NCI-H524 (cell line): ENCODE measurements at regions not wholly inside any gene's neighbourhood (a gene's known extent, or its start where the extent isn't known, plus 50 kb on each side); places are given as distances from the start of the nearest gene placed in this dataset.

Experiments
- DNase-seq, 2 experiments: peaks; one replicate each; lab custom pipeline; 2025; lab: John Stamatoyannopoulos, UW

DNA sequence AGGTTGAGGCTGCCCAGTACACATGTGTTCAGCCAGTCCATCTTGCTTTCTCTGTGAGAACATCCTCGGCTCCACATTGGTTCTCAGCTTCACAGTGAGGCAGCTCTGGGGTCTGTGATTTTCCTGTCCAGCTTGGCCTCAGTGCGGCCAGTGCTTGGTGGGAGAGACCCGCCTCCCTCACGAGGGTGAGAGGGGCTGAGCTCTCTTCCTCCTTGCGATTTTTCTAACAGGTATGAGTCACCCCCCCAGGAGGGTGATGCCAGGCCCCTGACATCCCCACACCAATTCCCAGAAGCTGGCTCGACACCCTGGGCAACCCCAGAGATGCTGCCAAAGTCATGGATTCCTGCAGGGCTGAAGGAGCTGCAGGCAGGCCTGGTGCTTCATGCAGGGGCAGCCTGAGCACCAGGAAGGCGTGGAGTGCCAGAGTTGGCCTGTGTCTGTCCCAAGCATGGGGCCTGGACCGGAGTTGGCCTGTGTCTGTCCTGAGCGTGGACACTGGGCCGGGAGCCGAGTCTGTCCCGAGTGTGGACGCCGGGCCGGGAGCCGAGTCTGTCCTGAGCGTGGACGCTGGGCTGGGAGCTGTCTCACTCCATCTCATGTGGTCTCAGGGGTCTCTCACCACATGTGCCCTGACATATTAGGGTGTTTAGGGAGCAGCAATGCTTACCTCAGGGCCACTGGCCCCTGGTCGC lies 408.6 kb upstream of the IRX4 start:
- DNase-seq, result no peak

DNA sequence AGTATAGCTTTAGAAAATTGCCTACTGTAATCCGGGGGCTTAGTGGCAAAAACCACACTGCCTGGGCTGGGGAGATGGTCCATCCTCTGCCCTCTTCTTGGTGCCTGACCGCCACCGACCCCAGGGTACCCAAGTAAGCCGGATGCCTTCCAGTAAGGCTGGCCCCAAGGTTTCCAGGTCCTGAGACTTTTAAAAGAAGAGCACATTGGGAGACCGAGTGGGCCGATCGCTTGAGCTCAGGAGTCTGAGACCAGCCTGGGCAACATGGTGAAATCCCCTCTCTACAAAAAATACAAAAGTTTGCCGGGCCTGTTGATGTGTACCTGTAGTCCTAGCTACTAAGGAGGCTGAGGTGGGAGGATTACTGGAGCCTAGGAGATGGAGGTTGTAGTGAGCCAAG lies 406.7 kb upstream of the IRX4 start:
- no peak for DNase-seq

DNA sequence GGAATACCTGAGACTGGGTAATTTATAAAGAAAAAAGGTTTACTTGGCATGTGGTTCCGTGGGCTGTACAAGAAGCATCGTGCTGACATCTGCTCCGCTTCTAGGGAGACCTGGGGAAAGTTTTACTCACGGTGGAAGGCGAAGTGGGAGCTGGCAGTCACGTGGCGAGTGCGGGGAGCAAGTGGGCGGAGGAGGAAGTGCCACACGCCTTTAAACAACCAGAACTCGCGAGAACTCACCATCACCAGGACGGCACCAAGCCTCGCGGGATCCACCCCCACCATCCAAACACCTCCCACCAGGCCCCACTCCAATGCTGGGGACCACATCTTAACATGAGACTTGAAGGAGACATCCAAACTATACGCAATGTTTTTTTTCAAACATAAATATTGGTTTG lies 406.2 kb upstream of the IRX4 start:
- no peak for DNase-seq

DNA sequence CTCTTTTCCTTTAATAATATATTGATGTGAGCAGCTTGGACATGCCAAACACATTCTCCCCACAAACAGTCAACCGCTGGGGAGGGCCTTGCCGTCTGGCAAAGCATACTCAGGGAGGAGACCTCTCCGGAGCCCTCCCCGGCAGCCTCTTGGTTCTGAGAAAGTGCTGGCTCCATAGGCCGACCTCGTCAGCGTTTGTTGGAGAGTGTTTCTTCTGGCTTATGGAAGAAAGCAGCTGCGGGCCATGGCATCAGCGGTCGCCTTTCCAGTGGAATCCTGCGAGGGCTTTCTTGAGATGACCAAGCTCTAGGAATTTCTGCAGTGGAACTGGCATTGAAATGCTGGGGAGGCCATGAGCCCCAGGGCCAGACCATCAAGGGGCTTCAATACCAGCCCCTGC lies 405.7 kb upstream of the IRX4 start:
- DNase-seq, result no peak

DNA sequence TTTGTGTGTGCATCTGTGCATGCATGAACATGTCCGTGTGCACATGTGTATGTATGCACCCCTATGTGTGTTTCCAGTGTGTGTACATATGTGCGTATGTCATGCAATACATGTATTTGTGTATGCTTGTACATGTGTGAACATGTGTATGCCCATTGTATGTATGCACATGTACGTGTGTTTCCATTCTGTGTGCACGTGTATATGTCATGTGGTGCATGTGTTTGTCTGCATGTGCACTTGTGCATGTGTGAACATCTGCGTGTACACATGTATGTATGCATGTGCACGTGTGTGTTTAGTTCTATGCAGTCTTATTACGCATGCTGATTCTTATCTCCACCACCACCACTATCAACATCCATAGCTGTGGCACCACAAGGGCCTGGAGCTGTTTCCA lies 403.5 kb upstream of the IRX4 start:
- no peak for DNase-seq

DNA sequence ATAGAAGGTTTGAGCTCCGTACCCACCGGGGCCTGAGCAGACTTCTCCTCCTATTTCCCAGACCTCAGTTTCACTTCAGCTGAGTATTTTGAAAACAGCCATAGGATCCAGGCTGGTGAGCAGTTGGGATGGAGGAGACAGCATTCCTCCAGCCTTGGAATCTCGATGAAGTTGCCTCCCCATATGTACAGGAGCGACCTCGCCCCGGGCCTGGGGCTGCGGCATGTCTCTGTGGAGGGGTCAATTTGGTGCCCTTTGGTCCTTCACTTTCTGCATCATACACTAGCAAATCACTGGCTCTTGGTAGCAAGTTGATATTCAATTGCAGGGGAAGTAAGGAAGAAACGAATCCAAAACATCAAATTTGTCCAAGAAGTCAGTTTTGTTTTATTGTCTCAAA lies 402.0 kb upstream of the IRX4 start:
- no peak for DNase-seq

DNA sequence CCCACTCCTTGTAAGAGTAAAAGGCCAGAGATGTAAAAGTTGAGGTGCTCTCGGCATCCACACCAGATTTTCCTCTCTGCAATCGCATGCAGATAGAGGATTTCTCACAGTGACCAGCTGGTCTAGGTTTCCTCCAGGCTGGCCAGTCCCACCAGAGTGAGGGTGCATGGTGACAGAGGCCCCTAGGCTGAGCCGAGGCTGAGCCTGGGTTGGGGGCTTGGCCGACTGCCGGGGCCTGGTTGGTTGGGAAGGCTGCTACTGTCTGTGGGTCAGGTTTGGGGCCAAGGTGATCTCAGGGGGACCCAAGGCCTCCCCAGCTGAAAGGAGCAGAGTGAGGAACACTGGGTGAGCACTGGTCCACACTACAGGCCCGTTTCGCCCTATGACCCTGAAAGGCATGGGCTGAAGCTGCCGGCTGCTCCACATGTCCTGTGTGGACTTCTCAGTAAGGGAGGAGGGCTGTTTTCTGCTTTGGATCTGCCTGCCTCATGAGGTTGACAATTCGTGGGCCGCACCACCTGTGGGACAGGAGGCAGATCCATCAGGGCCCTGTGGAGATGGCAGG lies 400.8 kb upstream of the IRX4 start:
- no peak for DNase-seq

DNA sequence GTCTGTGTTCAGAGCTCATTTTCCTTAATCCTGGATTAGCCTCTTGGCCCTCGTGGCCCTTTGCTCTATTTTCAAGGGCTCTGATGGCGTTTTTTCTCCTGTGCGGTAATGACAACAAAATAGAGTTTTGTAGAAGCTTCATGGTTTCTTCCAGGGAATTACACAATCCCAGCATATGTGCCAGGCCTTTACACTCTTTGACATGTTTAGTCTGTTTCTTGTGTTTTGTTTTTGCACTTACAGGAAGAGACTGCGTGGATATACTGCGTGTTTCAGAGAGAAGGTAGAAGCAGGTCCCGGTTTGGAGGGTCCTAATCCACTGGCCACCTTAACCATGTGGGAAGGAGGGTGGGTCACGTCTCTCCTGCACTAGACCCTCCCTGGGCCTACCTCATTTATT lies 400.2 kb upstream of the IRX4 start:
- DNase-seq, result peak in 1 of 2 experiments; percentile 52

DNA sequence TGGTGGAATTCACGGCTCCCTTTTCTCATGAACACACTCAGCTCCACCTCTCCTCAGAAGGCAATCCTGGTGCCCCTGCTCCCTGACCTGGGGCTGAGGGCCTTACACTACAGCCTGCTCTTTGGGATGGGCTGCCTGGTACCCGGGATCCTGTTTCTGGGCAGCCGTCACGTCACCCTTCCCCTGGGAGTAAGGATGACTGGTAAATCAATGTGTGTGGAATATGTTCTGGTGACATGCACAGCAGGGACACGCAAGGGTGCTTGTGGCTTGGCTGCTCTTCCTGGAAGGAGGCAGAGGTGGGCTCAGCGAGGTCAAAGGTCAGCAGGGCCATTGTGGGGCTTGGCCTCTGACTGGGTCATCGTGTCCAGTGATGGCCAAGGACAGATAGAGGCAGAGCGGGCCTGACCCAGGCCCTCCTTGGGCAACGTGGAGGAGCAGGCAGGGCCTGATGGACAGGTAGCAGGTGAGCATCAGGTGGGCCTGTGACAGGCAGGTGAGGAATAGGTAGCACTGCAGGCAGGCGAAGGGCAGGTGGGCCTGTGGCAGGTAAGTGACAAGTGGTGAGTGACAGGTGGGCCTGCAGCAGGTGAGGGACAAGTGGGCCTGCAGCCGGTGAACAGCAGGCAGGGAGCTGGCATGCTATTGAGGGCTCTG lies 399.4 kb upstream of the IRX4 start:
- peak in 1 of 2 experiments; percentile 52 for DNase-seq

DNA sequence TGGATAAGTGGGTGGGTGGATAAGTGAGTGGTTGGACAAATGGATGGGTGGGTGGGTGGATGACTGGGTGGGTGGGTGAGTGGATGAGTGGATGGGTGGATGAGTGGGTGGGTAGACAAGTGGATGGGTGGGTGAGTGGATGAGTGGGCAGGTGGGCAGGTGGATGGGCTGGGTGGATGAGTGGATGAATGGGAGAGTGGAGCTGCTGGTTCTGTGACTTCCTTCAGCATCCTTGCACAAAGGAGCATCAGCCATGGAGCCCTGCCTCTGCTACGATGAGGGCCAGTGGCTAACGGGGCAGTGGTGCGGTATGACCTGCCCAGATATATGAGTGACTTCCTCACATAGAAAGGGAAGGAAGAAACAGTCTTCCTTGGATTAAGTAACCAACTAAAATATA lies 398.7 kb upstream of the IRX4 start:
- no peak for DNase-seq

DNA sequence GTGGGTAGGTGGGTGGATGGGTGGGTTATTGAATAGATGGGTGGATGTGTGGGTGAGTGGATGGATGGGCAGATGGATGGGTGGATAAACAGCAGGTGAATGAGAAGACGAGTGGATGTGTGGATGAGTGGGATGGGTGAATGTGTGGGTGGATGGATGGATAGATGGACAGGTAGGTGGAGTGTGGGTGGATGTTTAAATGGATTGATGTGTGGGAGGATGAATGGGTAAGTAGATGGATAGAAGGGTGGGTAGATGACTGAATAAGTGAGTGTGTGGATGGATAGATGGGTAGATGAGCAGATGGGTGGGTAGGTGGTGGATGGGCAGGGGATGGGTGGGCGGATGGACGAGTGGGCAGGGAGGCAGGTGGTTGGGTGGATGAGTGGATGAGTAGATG lies 397.6 kb upstream of the IRX4 start:
- no peak for DNase-seq

DNA sequence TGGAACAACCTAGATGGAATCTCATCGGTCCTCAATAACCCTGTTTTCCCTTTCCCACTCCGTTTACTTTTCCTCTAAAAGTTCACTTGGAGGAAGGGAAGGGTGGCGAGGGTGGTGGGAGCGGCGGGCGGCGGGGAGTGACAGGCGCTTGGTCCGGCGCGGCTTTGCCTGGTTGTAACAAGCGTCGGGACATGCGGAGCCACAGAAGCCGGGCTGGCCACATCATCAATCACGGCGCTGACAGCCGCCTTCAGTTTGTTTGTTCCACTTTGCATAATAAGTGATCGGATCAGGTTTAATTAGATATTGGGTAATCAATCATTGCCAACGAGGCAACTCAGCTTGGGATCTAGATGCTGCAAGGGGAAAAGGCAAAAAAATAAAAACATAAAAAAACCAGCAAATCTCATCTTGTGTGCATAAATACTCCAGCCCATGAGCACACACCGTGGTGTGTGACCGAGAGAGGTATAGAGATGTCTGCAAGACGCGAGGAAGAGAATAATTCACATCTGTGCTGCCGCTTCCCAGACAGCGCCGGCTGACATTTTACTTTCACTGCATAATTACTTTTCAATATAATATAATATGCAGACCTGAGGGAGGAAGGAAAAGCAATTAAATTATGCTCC lies 396.2 kb upstream of the IRX4 start:
- no peak for DNase-seq

DNA sequence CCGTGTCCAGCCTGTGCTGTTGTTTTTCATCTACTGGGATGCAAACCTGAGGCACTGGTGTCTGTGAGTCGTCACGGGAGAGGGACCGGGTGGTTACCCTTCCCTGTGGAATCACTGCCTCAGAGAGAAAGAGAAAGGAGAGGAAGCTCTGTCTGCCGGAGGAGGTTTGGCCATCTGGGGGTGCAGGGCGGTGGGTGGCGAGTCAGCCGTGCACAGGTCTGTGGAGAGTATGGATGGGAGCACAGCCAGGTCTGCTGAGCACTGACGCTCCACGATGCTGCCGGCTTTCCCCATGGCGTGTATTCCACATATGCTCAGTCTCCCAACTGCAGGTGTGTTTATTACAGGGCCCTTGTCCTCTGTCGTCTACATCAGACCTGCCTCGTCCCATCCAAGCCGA lies 395.2 kb upstream of the IRX4 start:
- DNase-seq, result no peak

DNA sequence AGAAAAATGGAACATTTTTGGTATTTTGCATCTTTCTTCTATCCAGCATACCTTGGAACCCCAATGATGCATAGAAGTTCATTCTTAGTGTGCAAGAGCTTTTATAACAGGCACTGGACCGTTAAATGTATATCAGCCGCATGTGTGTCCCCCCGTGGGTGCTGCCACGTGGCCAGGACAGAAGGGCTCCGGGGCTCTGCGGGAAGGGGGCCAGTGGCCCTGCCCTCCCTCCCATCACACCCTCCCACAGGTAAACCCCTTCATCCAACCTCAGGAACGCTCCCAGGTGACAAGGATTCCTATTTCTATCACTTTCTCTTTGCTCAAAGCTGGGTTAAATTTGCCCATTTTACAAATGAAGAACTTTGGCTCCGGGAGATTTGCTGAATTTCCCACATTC lies 393.4 kb upstream of the IRX4 start:
- DNase-seq, result no peak

DNA sequence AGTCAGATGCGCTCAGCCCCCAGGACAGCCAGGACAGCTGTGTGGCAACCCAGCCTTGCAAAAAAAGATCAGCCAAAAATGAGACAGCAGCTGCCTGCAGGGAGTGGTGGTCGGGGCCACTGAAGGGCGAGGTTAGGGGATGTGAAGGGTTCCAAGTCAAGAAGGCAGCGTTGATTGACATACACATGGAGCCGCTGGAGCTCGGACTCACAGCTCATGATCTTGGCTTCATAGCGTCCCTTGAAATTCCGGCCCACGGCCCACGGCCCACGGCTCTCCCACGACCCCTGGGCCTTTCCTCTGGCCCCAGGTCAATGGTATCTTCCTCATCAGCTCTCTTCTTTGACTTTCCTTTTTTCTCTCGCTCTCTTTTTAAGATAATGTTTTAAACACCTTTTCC lies 390.0 kb upstream of the IRX4 start:
- DNase-seq, result no peak

DNA sequence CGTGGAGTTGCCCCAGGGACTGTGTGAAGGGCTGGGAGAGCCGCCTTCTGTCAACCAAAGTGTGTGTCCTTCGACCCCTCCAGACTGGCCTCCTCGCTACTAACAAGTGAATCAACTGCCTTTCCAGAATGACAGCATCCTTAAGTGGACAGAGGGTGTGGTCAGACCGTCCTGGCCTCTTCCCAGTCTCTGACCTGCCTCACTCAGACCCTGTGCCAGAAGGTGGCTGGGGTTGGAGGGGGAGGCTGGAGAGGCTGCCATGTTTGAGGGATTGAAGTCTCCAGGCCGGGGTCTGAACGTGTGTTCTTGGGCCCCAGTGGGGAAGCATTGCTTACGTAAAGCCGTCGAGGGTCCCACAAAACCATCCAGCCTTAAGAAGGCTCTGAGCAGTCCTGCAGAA lies 389.3 kb upstream of the IRX4 start:
- no peak for DNase-seq

DNA sequence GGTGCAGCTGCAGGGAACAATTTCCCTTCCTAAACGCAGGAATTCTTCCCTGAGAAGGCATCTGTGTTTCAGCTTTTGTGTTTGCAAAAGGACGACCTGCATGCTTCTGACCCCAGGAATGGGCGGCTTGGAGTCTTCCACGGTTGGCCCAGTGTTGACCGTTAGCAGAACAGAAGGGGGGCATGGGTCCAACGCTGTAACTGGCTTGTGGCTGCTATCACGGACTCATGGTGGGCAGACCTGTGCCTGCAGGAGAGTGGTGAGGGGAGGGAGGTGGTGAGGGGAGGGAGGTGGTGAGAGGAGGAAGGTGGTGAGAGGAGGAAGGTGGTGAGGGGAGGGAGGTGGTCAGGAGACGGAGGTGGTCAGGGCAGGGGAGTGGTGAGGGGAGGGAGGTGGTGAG lies 388.6 kb upstream of the IRX4 start:
- DNase-seq, result no peak

DNA sequence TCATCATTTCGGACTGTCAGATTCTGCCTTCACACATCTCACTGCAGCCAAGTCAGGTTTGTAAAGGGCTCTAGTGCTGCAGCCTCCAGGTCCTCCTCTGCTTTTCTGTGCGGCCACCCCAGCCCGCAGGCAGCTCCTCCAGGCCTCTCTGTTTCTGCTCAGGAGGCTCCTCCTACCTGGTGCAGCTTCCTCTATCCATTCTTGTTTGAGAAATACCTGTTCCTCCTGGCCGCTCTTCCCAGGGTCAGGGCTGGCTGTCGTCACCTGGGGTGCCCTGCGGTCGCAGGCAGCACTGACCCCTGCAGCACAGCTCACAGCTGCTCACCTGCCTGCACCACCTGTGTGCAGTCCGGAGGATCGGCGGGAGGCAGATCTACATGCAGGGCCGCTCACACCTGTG lies 387.7 kb upstream of the IRX4 start:
- no peak for DNase-seq

DNA sequence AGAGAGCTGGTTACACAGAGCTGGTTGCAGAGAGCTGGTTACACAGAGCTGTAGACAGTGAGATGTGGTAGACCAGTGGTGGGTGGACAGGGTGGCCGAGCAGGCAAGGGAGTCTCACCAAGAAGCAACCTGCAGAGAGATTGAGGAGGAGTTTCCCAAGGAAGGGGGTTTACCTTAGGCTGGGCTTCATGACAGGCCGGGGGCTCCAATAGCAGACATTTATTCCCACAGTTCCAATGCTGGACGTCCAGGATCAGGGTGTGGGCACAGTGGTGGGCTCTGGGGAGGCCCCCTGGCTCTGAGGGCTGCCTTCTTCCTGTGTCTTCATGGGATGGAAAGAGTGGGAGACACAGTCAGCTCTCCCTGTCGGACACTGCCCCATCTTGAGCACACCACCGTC lies 386.9 kb upstream of the IRX4 start:
- DNase-seq, result no peak

DNA sequence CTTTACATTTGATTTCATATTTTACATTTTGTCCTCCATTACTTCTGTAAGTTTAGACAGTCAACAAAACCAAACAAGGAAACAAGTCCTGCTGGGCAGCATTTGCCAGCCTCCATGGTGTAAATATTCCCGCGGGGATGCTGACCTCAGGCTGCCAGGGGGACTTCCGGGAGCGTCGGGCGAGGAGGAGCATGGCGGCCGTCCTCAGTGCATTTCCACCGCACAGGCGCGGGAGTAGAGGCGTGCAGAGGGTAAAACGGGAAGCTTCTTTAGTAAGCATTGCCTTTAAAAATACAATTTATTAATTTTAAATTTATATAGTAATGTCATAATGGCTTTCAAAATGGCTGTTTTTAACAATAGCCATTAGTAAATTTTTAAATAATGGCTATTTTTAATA lies 385.3 kb upstream of the IRX4 start:
- no peak for DNase-seq

DNA sequence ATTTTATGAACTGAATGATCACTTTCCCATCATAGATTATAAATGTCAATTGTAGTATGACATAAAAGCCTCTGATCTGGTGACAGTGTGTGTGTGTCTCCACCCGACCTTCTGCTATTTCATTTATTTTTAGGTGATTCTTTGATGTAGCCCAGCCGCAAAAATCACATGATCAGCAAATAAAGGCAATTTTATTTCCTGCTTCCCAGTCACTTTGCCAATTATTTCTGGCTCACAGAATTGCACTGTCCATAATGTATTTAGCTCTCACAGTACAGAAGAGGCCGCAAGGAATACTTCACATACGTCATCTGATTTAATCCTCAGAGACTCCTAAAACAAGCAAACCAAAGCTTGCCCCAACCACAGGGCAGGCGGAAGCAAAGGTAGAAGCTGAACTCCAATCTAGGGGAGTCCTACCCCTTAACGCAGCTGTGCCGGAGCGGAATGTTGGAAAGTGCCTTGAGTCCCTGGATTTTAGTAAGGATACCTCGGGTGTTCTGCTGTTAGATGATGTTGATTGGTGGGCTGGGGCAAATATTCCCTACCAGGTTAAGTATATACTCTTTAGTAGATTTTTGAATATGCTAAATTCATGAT lies 384.0 kb upstream of the IRX4 start:
- no peak for DNase-seq

DNA sequence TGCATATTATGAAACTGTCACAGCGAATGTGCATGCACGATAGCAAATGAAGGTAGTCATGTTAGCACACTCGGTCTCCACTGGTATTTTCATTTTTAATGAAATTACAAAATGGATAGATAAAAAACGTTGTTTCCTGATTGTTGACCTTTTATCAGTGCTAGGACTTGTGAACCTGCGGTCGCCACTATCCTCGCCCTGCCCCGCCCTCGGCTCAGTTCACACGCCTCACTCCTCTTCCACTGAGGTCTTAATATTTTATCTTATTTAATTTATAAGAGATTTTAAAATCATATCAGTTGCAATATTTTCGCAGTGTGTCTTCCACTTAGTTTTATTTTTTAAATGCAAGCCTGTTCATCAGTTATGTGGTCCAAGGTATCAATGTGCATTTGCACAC lies 382.6 kb upstream of the IRX4 start:
- DNase-seq, result no peak

DNA sequence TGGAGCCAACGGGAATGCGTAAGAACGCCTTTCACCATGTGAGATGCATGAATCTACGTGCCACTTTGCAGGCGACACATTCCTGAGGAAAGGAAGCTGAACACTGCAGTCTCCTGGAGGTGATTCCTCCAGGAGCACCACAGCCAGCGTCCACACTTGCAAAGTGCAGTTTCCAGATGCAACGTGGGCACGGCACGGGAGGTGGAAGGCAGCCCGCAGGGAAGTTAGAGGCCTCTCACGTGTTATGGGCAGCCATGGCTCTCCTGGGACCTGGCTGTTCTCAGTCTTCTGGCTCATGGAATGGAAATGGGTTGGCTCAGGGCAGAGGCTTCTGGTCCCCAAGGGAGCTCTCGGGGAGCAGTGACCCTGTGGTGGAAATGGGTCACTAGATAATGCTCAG lies 381.0 kb upstream of the IRX4 start:
- no peak for DNase-seq
